ENCODE measurements at regions not wholly inside any gene's neighbourhood (a gene's known extent, or its start where the extent isn't known, plus 50 kb on each side); places are given as distances from the start of the nearest gene placed in this dataset.

- DNase-seq: peak; percentile 44
- in situ Hi-C loops (cut with HindIII; ENCODE audit: low pct_ligation_motif_present, low sequenced_read_pairs): no loop called here
Measured at GRCh38 chr20:12252793-12253192, 335.1 kb downstream of the BTBD3 start.

GRCh38 chr20:12255461-12255970 is 337.8 kb downstream of the BTBD3 start:
- no peak for DNase-seq
- in situ Hi-C loops (cut with HindIII; ENCODE audit: low pct_ligation_motif_present, low sequenced_read_pairs): no loop called here

More at GRCh38 chr20:12252793-12253192, 335.1 kb downstream of the BTBD3 start:
- Histone ChIP-seq H3K4me3 (ENCODE audit: low read depth, low read length) (no peak overlapping the region), H3K27ac (no peak overlapping the region), H3K36me3 (replicated peaks) (no peaks in the 10 kb centered on the region), H3K27me3 (replicated peaks) (no peaks in the 10 kb centered on the region)
- TF ChIP-seq CTCF (IDR thresholded peaks at IDR 0.05; ENCODE audit: low read depth, low read length, missing control alignments): no peak

GRCh38 chr20:12256806-12257205 is 339.1 kb downstream of the BTBD3 start:
- Histone ChIP-seq H3K27me3 (replicated peaks) (no peaks in the 10 kb centered on the region), H3K4me3 (ENCODE audit: low read depth, low read length) (no peak overlapping the region), H3K36me3 (replicated peaks) (no peaks in the 10 kb centered on the region), H3K27ac (no peak overlapping the region)
- no peak for TF ChIP-seq CTCF (IDR thresholded peaks at IDR 0.05; ENCODE audit: low read depth, low read length, missing control alignments)
- no peak for DNase-seq
- in situ Hi-C loops (cut with HindIII; ENCODE audit: low pct_ligation_motif_present, low sequenced_read_pairs): no loop called here

More at GRCh38 chr20:12255461-12255970, 337.8 kb downstream of the BTBD3 start:
- no peaks in the 10 kb centered on the region for H3K36me3 ChIP-seq (replicated peaks)
- no peak overlapping the region for H3K27ac ChIP-seq
- no peaks in the 10 kb centered on the region for H3K27me3 ChIP-seq (replicated peaks)
- TF ChIP-seq CTCF (IDR thresholded peaks at IDR 0.05; ENCODE audit: low read depth, low read length, missing control alignments): no peak
- H3K4me3 ChIP-seq (ENCODE audit: low read depth, low read length): no peak overlapping the region

GRCh38 chr20:12262747-12263146 is 345.1 kb downstream of the BTBD3 start:
- in situ Hi-C loops (cut with HindIII; ENCODE audit: low pct_ligation_motif_present, low sequenced_read_pairs): no loop called here
- no peak for DNase-seq

GRCh38 chr20:12264711-12265110 is 347.0 kb downstream of the BTBD3 start:
- Histone ChIP-seq H3K4me3 (ENCODE audit: low read depth, low read length) (no peak overlapping the region), H3K27me3 (replicated peaks) (no peaks in the 10 kb centered on the region), H3K36me3 (replicated peaks) (no peaks in the 10 kb centered on the region), H3K27ac (no peak overlapping the region)
- TF ChIP-seq CTCF (IDR thresholded peaks at IDR 0.05; ENCODE audit: low read depth, low read length, missing control alignments): no peak
- DNase-seq: no peak
- in situ Hi-C loops (cut with HindIII; ENCODE audit: low pct_ligation_motif_present, low sequenced_read_pairs): no loop called here

More at GRCh38 chr20:12262747-12263146, 345.1 kb downstream of the BTBD3 start:
- Histone ChIP-seq H3K27ac (no peak overlapping the region), H3K27me3 (replicated peaks) (no peaks in the 10 kb centered on the region), H3K4me3 (ENCODE audit: low read depth, low read length) (no peak overlapping the region), H3K36me3 (replicated peaks) (no peaks in the 10 kb centered on the region)
- no peak for TF ChIP-seq CTCF (IDR thresholded peaks at IDR 0.05; ENCODE audit: low read depth, low read length, missing control alignments)

- Histone ChIP-seq H3K27me3 (replicated peaks) (no peaks in the 10 kb centered on the region), H3K4me3 (ENCODE audit: low read depth, low read length) (no peak overlapping the region), H3K36me3 (replicated peaks) (no peaks in the 10 kb centered on the region), H3K27ac (no peak overlapping the region)
- TF ChIP-seq CTCF (IDR thresholded peaks at IDR 0.05; ENCODE audit: low read depth, low read length, missing control alignments): no peak
- in situ Hi-C loops (cut with HindIII; ENCODE audit: low pct_ligation_motif_present, low sequenced_read_pairs): no loop called here
- DNase-seq: no peak
Measured at GRCh38 chr20:12265662-12266061, 348.0 kb downstream of the BTBD3 start.

All from brain microvascular endothelial cell (primary cell).